ENCODE measurements at regions not wholly inside any gene's neighbourhood (a gene's known extent, or its start where the extent isn't known, plus 50 kb on each side); places are given as distances from the start of the nearest gene placed in this dataset.
A peak's percentile ranks its signal among the peaks of the same experiment; 100 is the strongest.

DNA sequence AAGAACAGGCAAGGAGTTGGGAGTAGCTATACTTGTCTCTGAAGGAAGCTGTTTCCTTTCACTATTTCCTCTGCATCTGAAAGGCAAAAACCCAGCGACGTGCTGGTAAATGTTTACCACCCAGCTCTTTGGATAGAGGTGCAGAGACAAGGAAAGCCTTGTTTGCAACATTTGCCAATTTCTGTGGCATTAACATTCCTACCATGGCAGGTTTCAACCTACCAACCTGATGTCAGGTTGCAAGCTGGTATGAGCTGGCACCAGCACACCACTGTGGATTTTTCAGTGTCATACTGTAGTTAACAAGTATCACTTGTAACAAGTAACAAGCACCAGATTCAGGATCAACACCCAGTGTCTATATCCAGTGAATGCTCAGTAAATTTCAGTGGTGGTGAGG is 294.8 kb upstream of the TMPO start:
- Histone ChIP-seq H3K4me1 (ENCODE audit: control insufficient read depth in 1 of 2, insufficient read depth in 2 of 2, low read length in 2 of 2) (no peaks in the 10 kb centered on the region), H3K9ac (ENCODE audit: insufficient read depth, low read length, poor library complexity, severe bottlenecking) (no peak overlapping the region), H3K27me3 (ENCODE audit: control insufficient read depth in 2 of 2, insufficient read depth in 2 of 2, low read length in 2 of 2) (no peaks in the 10 kb centered on the region), H3K4me3 (replicated peaks in 1 of 3; ENCODE audit: low read depth in 2 of 3, low read length in 3 of 3) (no peak overlapping the region), H3K27ac (ENCODE audit: low read depth in 1 of 2, low read length in 2 of 2) (no peak overlapping the region), H3K4me2 (replicated peaks; ENCODE audit: extremely low read depth, low read length, poor library complexity, severe bottlenecking) (no peak overlapping the region), H3K9me3 (replicated peaks in 1 of 2; ENCODE audit: control insufficient read depth in 1 of 2, insufficient read depth in 1 of 2, low read length in 2 of 2) (no peaks in the 10 kb centered on the region), H3K36me3 (replicated peaks in 1 of 2; ENCODE audit: control insufficient read depth in 1 of 2, insufficient read depth in 2 of 2, low read length in 2 of 2) (no peaks in the 10 kb centered on the region), H3K79me2 (ENCODE audit: insufficient read depth, low read length) (no peaks in the 10 kb centered on the region), H2AFZ (ENCODE audit: insufficient read depth, low read depth, low read length, poor library complexity, severe bottlenecking) (no peak overlapping the region), H4K20me1 (ENCODE audit: insufficient read depth, low read length) (no peaks in the 10 kb centered on the region)
- H3K27ac Mint-ChIP-seq, result no peak overlapping the region
- no peak for DNase-seq
- H3K27me3 Mint-ChIP-seq (ENCODE audit: low read depth in 3 of 3), result peaks cover 2 to 11% (median 3%) of the 10 kb centered on the region in 3 donors
- no peak overlapping the region for H3K4me3 Mint-ChIP-seq
- intact Hi-C loops (cut with micrococcal nuclease), result no loop called here
- TF ChIP-seq, protein P1, sequence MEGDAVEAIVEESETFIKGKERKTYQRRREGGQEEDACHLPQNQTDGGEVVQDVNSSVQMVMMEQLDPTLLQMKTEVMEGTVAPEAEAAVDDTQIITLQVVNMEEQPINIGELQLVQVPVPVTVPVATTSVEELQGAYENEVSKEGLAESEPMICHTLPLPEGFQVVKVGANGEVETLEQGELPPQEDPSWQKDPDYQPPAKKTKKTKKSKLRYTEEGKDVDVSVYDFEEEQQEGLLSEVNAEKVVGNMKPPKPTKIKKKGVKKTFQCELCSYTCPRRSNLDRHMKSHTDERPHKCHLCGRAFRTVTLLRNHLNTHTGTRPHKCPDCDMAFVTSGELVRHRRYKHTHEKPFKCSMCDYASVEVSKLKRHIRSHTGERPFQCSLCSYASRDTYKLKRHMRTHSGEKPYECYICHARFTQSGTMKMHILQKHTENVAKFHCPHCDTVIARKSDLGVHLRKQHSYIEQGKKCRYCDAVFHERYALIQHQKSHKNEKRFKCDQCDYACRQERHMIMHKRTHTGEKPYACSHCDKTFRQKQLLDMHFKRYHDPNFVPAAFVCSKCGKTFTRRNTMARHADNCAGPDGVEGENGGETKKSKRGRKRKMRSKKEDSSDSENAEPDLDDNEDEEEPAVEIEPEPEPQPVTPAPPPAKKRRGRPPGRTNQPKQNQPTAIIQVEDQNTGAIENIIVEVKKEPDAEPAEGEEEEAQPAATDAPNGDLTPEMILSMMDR (IDR thresholded peaks at IDR 0.05), result no peak
- WGBS (ENCODE audit: insufficient coverage), result no CpG with 5 or more reads among the region's 2 CpGs
- no peaks in the 10 kb centered on the region for H3K4me1 Mint-ChIP-seq
- no peaks in the 10 kb centered on the region for H3K9me3 Mint-ChIP-seq
- no peaks in the 10 kb centered on the region for H3K36me3 Mint-ChIP-seq

DNA sequence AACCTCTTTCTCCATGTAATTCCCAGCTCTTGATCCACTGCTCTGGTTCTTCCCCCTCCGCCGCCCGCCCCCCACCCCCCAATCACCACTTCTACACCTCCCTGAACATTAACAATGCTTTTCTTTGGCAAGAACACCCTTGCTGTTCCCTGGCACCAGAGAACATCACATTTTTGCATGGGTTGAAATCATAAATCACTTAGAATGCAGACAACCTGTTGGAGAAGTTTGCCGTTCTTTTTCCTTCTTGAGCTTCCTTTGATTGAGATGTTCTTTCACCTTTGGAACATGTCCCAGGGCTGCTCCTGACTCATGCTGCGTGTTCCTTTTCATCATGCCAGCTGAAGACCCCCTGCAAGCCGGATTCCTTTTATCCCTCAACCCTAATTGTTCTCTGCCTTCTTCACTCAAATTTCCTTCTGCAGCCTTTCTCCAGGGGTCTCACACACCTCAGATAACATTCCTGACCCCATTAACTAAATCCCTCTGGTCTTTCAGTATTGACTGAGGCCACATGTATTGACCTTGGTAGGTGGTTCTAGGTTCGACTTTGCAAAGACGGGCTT is 294.1 kb upstream of the TMPO start:
- Histone ChIP-seq H3K4me2 (replicated peaks; ENCODE audit: extremely low read depth, low read length, poor library complexity, severe bottlenecking) (no peak overlapping the region), H2AFZ (ENCODE audit: insufficient read depth, low read depth, low read length, poor library complexity, severe bottlenecking) (no peak overlapping the region), H4K20me1 (ENCODE audit: insufficient read depth, low read length) (no peaks in the 10 kb centered on the region), H3K79me2 (ENCODE audit: insufficient read depth, low read length) (no peaks in the 10 kb centered on the region), H3K27me3 (ENCODE audit: control insufficient read depth in 2 of 2, insufficient read depth in 2 of 2, low read length in 2 of 2) (no peaks in the 10 kb centered on the region), H3K9me3 (replicated peaks in 1 of 2; ENCODE audit: control insufficient read depth in 1 of 2, insufficient read depth in 1 of 2, low read length in 2 of 2) (no peaks in the 10 kb centered on the region), H3K4me3 (replicated peaks in 1 of 3; ENCODE audit: low read depth in 2 of 3, low read length in 3 of 3) (no peak overlapping the region), H3K27ac (ENCODE audit: low read depth in 1 of 2, low read length in 2 of 2) (no peak overlapping the region), H3K9ac (ENCODE audit: insufficient read depth, low read length, poor library complexity, severe bottlenecking) (no peak overlapping the region), H3K36me3 (replicated peaks in 1 of 2; ENCODE audit: control insufficient read depth in 1 of 2, insufficient read depth in 2 of 2, low read length in 2 of 2) (no peaks in the 10 kb centered on the region), H3K4me1 (ENCODE audit: control insufficient read depth in 1 of 2, insufficient read depth in 2 of 2, low read length in 2 of 2) (no peaks in the 10 kb centered on the region)
- no peaks in the 10 kb centered on the region for H3K9me3 Mint-ChIP-seq
- H3K4me3 Mint-ChIP-seq, result no peak overlapping the region
- H3K27ac Mint-ChIP-seq, result peak overlapping the region in 1 of 7 donors; percentile 16
- no peaks in the 10 kb centered on the region for H3K4me1 Mint-ChIP-seq
- intact Hi-C loops (cut with micrococcal nuclease), result no loop called here
- H3K36me3 Mint-ChIP-seq, result no peaks in the 10 kb centered on the region
- WGBS (ENCODE audit: insufficient coverage), result 69% methylated on average over 4 of the region's 8 CpGs
- TF ChIP-seq, protein P1 (IDR thresholded peaks at IDR 0.05), result no peak
- DNase-seq, result no peak
- peaks cover 2 to 9% (median 3%) of the 10 kb centered on the region in 3 donors for H3K27me3 Mint-ChIP-seq (ENCODE audit: low read depth in 3 of 3)
